WI38 (cell line): ENCODE measurements at regions not wholly inside any gene's neighbourhood (a gene's known extent, or its start where the extent isn't known, plus 50 kb on each side); places are given as distances from the start of the nearest gene placed in this dataset.

Source experiments
- H3K4me3 ChIP-seq: 2 replicates; pipeline ENCODE4 v1.5.1; 2011; ENCODE audit warnings: low read depth, mild to moderate bottlenecking, control low read depth, low read length
- TF ChIP-seq, protein P1 (sequence below): IDR thresholded peaks from 2 replicates; pipeline ENCODE4 v1.5.1; 2012; ENCODE audit warnings: low read depth, mild to moderate bottlenecking, control low read depth, low read length

DNA sequence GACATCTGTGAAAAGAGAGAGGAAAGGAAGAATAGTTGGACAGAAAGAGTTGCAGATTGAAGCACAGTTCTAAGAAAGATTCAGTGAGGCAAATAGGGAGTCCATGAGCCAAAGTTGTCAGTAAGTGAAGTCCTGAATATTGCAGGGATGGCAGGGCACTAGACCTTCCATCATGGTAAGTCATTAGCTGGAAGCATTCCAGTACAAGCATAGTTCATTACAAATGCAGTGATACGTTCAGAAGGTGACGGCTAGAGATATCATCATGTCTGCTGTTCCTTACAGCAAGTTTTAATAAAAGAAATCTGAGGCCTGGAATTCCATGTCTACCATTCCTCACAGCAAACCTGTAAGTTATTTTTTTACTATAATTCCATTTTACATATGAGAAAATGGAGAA, 720.1 kb downstream of the GBE1 start:
- no peak overlapping the region for H3K4me3 ChIP-seq
- TF ChIP-seq, protein P1, sequence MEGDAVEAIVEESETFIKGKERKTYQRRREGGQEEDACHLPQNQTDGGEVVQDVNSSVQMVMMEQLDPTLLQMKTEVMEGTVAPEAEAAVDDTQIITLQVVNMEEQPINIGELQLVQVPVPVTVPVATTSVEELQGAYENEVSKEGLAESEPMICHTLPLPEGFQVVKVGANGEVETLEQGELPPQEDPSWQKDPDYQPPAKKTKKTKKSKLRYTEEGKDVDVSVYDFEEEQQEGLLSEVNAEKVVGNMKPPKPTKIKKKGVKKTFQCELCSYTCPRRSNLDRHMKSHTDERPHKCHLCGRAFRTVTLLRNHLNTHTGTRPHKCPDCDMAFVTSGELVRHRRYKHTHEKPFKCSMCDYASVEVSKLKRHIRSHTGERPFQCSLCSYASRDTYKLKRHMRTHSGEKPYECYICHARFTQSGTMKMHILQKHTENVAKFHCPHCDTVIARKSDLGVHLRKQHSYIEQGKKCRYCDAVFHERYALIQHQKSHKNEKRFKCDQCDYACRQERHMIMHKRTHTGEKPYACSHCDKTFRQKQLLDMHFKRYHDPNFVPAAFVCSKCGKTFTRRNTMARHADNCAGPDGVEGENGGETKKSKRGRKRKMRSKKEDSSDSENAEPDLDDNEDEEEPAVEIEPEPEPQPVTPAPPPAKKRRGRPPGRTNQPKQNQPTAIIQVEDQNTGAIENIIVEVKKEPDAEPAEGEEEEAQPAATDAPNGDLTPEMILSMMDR = no peak

DNA sequence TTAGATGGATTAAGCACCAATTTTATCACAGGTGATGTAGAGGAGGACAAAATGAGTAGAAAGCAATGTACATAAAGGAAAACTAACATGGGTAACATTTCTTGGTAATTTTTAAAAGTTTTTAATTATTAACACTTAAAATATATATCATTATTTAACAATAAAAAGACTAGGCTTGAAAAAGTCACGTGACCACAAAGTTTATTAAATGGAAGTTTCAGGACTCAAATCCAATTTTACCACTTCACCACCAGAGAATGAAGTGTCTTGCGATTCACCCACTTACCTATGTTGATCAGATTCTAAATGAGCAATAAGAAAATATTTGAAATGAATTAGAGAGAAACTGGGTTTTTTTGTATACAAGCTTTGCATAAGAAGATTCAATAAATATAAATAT, 721.3 kb downstream of the GBE1 start:
- TF ChIP-seq, protein P1 = no peak
- H3K4me3 ChIP-seq = no peak overlapping the region

DNA sequence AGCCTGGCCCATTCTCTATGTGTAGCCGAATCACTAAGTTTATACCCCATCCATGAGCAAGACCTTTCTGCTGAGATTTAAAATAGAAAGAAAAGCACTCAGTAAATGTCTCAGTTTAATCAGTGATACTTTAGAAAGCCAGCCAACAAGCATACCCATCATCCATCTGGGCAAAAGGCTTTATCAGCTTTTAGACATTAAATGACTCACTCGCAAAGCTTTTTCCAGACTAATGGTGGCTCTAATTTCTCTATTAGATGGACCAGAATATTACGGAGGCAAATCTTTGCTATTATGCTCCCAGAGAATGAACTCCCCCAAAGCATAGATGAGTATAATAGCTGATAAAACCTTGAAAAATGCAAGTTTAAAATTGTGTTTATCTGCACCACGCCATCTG, 727.8 kb downstream of the GBE1 start:
- H3K4me3 ChIP-seq = no peak overlapping the region
- TF ChIP-seq, protein P1 = no peak

DNA sequence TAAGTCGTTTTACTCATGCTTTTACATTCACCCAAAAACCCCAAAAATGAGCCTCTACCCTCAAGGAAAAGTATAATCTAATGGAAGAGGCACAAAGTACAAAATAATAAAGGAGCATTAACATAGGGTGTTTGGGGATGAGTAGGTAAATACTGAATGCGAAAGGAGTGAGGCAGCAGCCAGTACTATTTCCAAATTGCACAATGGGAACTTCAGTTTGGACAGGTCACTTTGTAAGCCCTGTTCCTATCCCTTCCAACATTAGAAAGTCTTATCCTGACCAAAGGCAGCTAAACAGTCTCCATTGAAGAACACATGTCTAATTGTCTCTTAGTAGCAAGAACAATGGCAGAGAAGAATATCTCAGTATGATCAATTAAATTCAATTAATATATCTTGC, 728.3 kb downstream of the GBE1 start:
- TF ChIP-seq, protein P1 = no peak

DNA sequence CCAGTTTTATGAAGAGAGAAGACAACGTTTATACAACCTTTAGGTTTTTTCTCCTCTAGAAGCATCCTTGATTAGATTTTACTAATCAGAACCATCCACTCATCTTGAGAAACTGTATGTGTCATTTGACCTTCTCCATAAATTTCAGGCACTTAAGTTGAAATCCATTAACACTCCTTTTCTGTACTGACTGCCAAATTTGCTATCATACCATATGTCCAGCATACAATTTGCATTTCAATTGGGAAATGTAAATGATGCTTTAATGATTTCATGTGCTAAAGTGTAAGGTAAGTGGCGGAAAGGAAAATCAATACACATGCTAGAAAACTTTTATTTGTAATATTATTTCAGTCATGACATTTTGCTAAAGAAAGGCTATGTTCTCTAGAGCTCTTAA, 731.6 kb downstream of the GBE1 start:
- H3K4me3 ChIP-seq = no peak overlapping the region
- TF ChIP-seq, protein P1 = no peak

More for the DNA sequence above, 728.3 kb downstream of the GBE1 start:
- H3K4me3 ChIP-seq = no peak overlapping the region

DNA sequence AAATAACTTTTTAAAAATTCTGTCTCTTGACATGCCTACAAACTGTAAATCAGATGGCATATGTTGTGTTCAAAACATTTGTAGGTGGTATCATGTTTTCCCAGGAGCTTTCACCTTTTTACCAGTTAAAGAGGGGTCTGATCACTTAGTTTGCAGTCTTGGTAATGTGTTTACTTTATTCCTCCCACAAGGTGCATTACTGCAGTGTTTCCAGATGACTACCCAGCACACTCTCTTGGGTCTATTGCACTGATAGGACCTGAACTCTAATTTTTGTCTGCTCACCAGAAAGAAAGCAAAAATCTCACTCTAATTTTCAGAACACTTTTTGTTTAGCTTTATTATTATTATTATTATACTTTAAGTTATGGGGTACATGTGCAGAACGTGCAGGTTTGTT, 734.1 kb downstream of the GBE1 start:
- no peak overlapping the region for H3K4me3 ChIP-seq
- TF ChIP-seq, protein P1 = no peak

DNA sequence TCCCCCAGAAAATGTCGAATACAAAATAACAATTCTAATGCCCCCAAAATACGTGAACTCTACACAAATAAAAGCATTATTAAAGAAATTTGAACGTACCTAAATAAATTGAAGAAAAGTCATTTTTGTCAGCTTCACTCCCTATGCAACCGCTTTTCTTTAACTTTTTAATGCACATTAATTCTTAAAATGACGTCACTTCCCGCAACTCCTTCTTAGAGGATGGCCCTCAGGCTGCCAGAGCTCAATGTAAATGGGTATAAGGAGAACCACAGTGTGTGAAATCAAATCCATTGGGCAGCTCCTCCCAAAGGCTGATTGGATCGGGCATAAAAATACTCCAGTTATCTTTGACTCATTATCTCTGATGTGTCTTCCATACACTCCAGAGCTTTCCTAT, 736.9 kb downstream of the GBE1 start:
- no peak overlapping the region for H3K4me3 ChIP-seq
- TF ChIP-seq, protein P1 = no peak
